HG03354 (cell line): ENCODE measurements at regions not wholly inside any gene's neighbourhood (a gene's known extent, or its start where the extent isn't known, plus 50 kb on each side); places are given as distances from the start of the nearest gene placed in this dataset.
"Not testable (repeated sequence)": the region's sequence is repeated elsewhere in the genome, so short reads cannot be mapped to it uniquely, and the experiment has no call there.

Experiments used
- ATAC-seq: cut with Tn5 transposase; IDR thresholded peaks from one replicate; pipeline ENCODE4 v1.9.1; 2021; ENCODE audit warnings: mild to moderate bottlenecking; ENCODE audit not compliant: unreplicated experiment, poor library complexity, severe bottlenecking

GRCh38 chr3:147471741-147472140 lies 62.6 kb downstream of the ZIC1 start:
- ATAC-seq: no peak

GRCh38 chr3:147472846-147473245 lies 63.7 kb downstream of the ZIC1 start:
- ATAC-seq: no peak

GRCh38 chr3:147483145-147483544 lies 74.0 kb downstream of the ZIC1 start:
- ATAC-seq: no peak

- ATAC-seq: no peak
These were observed 74.4 kb downstream of the ZIC1 start for GRCh38 chr3:147483578-147483977.

GRCh38 chr3:147493065-147493464 lies 83.9 kb downstream of the ZIC1 start:
- ATAC-seq: no peak

- no peak for ATAC-seq
These were observed 84.5 kb downstream of the ZIC1 start for GRCh38 chr3:147493666-147494065.

- ATAC-seq: no peak
These were observed 88.1 kb downstream of the ZIC1 start for GRCh38 chr3:147497286-147497685.

GRCh38 chr3:147507638-147508286 lies 98.6 kb downstream of the ZIC1 start:
- ATAC-seq: no peak

- no peak for ATAC-seq
These were observed 100.3 kb downstream of the ZIC1 start for GRCh38 chr3:147509448-147509847.

- ATAC-seq: no peak
These were observed 104.6 kb downstream of the ZIC1 start for GRCh38 chr3:147513785-147514184.

GRCh38 chr3:147514366-147515160 lies 105.4 kb downstream of the ZIC1 start:
- no peak for ATAC-seq

- ATAC-seq: no peak
These were observed 109.3 kb downstream of the ZIC1 start for GRCh38 chr3:147518465-147518864.

- no peak for ATAC-seq
These were observed 112.5 kb downstream of the ZIC1 start for GRCh38 chr3:147521646-147522045.

- not testable (repeated sequence) for ATAC-seq
These were observed 113.6 kb downstream of the ZIC1 start for GRCh38 chr3:147522780-147523179.

GRCh38 chr3:147529551-147529950 lies 120.4 kb downstream of the ZIC1 start:
- no peak for ATAC-seq

- ATAC-seq: no peak
These were observed 128.9 kb downstream of the ZIC1 start for GRCh38 chr3:147538034-147538433.

- no peak for ATAC-seq
These were observed 131.8 kb downstream of the ZIC1 start for GRCh38 chr3:147540921-147541320.

GRCh38 chr3:147544290-147544689 lies 135.1 kb downstream of the ZIC1 start:
- no peak for ATAC-seq

- no peak for ATAC-seq
These were observed 142.3 kb downstream of the ZIC1 start for GRCh38 chr3:147551491-147551890.

- ATAC-seq: no peak
These were observed 145.2 kb downstream of the ZIC1 start for GRCh38 chr3:147554332-147554731.

- ATAC-seq: no peak
These were observed 163.8 kb downstream of the ZIC1 start for GRCh38 chr3:147572970-147573340.
